GM12872 (cell line): ENCODE measurements at regions not wholly inside any gene's neighbourhood (a gene's known extent, or its start where the extent isn't known, plus 50 kb on each side); places are given as distances from the start of the nearest gene placed in this dataset.

Experiments
- TF ChIP-seq, protein P1 (sequence below): IDR thresholded peaks from 3 replicates; pipeline ENCODE4 v1.5.1; 2011; ENCODE audit warnings: low read depth, mild to moderate bottlenecking, low read length, moderate library complexity; ENCODE audit not compliant: insufficient read depth

DNA sequence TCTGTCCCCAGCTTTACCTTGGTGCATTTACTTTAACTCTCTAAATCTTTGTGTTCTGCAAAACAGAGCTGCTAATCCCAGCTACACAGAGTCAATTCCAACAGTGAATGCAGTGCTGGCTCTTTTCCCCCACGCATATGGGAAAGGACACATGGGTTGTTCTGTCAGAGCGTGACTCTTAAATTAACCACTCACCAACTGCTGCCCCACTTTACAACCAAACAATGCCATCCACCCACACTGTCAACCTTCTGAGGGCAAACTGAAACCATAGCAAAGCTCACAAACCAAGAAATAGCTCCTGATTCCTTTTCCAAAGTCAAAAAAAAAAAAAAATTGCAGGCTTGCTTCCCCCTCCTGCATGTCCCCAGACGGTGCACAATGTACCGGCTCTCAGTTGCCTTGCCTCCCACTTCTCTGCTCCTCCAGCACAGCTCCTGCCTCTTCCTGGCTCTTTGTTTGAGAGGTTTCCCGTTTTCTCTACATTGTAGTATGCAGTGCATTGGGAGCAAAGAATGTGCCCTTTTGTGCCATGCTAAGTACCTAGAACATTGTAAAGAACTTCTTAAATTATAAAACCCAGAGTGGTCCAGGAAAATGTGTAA is 151.5 kb upstream of the DAPK1 start:
- TF ChIP-seq, protein P1, sequence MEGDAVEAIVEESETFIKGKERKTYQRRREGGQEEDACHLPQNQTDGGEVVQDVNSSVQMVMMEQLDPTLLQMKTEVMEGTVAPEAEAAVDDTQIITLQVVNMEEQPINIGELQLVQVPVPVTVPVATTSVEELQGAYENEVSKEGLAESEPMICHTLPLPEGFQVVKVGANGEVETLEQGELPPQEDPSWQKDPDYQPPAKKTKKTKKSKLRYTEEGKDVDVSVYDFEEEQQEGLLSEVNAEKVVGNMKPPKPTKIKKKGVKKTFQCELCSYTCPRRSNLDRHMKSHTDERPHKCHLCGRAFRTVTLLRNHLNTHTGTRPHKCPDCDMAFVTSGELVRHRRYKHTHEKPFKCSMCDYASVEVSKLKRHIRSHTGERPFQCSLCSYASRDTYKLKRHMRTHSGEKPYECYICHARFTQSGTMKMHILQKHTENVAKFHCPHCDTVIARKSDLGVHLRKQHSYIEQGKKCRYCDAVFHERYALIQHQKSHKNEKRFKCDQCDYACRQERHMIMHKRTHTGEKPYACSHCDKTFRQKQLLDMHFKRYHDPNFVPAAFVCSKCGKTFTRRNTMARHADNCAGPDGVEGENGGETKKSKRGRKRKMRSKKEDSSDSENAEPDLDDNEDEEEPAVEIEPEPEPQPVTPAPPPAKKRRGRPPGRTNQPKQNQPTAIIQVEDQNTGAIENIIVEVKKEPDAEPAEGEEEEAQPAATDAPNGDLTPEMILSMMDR, result no peak

DNA sequence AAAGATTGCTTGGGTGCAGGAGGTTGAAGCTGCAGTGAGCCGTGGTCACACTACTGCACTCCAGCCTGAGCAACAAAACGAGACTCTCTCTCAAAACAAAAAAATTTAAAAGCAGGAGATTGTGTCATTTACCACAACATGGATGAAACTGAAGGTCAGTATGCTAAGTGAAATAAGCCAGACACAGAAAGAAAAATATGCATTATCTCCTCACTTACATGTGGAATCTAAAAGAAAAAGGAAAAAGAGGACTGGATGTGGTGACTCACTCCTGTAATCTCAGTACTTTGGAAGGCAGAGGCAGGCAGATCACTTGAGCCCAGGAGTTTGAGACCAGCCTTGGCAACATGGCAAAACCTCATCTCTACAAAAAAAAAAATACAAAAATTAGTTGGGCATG is 146.8 kb upstream of the DAPK1 start:
- TF ChIP-seq, protein P1, result no peak

DNA sequence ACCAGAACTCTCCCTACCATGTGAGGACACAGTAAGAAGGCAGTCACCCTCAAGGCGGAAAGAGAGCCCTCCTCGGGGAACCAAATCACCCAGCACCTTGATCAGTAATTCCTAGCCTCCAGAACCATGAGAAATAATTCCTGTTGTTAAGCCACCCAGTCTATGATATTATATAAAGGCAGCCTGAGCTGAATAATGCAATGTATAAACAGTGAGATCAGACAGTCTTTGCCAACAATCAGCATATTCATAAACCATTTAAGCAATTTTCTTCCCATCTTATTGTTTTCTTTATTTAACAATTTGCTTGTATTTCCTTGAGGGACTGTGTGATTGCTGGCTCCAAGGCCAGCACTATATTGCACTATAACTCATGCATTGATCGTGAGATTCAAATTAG is 144.4 kb upstream of the DAPK1 start:
- TF ChIP-seq, protein P1, result no peak

DNA sequence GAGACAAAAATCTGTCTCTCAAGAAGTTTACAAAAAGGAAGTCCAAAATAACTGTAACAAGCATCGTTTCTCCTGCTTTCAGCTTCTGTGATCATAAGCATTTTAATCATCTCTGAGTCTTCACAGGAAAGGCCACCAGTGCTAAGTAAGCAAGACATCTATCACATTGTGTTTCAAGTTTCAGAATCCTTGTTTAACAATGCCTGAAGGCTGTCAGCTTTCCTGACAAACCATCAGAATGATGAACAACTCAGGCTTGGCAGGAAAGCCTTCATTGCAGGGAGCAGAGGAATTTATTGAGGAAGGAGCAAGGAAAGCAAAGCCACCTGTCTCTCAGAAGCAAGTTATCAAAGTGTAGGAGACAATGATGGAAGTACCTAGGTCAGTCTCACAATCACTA is 143.5 kb upstream of the DAPK1 start:
- TF ChIP-seq, protein P1, result no peak

DNA sequence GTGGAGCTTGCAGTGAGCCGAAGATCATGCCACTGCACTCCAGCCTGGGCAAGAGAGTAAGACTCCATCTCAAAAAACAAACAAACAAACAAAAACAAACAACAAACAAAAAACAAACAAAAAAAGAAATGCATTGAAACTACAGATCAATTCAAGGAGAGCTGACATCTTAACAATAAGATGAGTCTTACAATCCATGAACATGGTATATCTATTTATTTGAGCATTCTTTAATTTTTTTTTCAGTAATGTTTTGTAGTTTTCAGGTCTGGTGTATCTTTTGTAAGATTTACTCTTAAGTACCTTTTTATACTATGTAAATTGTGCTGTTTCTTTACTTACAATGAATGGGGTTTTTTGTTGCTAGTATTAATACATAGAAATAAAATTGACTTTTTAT is 140.1 kb upstream of the DAPK1 start:
- TF ChIP-seq, protein P1, result no peak

DNA sequence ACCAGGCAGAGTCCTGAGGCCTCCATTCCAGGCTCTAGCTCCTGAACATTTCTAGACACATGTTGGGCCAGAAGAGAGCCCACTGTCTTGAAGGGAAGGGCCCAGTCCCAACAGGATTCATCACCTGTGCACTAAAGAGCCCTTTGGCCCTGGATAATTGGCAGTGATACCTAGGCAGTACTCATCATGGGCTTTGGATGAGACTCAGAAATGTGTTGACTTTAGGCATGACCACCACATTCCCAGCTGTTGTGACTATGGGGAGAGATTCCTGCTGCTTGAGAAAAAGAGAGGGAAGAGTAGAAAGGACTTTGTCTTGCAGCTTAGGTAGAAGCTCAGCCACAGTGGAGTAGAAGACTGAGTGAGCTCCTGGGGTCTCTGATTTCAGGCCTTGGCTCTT is 138.4 kb upstream of the DAPK1 start:
- TF ChIP-seq, protein P1, result no peak

DNA sequence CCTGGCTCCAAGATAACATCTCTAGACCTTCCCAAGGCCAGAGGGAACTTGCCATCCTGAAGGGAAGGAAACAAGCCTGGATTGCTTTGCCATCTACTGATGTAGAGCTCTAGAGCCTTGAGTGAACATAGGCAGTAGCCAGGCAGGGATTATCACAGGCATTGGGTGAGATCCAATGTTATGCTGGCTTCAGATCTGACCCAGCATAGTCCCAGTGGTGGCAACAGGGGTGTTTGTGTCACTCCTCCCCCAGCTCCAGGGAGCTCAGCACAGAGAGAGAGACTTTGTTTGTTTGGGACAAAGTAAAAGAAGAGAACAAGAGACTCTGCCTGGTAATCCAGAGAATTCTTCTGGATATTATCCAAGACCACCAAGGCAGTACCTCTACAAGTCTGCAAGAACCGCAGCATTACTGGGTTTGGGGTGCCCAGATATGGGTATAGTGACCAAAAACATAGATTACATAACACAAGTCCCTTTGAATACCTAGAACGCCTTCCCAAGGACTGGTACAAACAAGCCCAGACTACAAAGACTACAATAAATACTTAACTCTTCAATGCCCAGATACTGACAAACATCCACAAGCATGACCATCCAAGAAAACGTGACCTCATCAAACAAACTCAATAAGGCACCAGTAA is 137.6 kb upstream of the DAPK1 start:
- TF ChIP-seq, protein P1, result no peak
